ENCODE measurements at regions not wholly inside any gene's neighbourhood (a gene's known extent, or its start where the extent isn't known, plus 50 kb on each side); places are given as distances from the start of the nearest gene placed in this dataset.

DNA sequence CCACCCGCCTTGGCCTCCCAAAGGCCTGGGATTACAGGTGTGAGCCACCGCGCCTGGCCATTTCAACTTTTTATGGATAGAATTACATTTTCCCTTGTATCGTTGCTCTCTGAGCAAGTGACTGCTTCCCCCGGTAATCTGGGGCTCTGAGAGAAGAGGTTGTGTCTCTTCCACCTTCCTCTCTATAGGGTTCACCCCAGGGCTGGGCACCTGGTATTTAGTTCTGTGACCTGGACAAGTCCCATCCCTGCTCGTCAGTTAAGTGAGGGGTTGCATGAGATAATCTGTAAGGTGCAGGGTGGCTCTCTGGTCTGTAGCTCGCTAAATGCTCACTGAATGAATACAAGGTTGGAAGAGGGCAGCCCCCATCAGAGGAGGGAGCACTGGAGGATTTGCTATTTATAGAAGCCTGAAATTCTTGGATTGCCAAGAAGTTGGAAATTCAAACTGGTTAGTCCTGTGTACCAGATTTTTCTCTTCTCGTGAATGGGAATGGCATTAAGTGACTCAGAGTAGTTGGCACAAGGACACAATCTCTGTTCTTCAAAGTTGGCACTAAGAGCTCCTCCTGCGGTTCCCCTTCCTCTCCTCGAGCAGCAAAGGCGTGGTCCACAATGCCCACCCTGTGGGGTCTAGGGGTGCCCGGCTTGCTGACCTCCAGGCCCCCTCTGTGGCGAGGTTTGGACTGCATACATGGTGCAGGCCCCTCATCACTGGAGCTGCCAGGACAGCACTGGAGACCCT is 68.1 kb upstream of the DLG1 start:
- TF ChIP-seq, protein P1, sequence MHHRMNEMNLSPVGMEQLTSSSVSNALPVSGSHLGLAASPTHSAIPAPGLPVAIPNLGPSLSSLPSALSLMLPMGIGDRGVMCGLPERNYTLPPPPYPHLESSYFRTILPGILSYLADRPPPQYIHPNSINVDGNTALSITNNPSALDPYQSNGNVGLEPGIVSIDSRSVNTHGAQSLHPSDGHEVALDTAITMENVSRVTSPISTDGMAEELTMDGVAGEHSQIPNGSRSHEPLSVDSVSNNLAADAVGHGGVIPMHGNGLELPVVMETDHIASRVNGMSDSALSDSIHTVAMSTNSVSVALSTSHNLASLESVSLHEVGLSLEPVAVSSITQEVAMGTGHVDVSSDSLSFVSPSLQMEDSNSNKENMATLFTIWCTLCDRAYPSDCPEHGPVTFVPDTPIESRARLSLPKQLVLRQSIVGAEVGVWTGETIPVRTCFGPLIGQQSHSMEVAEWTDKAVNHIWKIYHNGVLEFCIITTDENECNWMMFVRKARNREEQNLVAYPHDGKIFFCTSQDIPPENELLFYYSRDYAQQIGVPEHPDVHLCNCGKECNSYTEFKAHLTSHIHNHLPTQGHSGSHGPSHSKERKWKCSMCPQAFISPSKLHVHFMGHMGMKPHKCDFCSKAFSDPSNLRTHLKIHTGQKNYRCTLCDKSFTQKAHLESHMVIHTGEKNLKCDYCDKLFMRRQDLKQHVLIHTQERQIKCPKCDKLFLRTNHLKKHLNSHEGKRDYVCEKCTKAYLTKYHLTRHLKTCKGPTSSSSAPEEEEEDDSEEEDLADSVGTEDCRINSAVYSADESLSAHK (tag by site-specific recombination; IDR thresholded peaks at IDR 0.05), result no peak
- TF ChIP-seq ZNF324 (tag by site-specific recombination; IDR thresholded peaks at IDR 0.05), result no peak
- no peak for TF ChIP-seq ZXDB (tag by site-specific recombination; IDR thresholded peaks at IDR 0.05)
- TF ChIP-seq ZNF623 (tag by site-specific recombination; IDR thresholded peaks at IDR 0.05), result no peak
- TF ChIP-seq TCF7L2 (IDR thresholded peaks at IDR 0.05; ENCODE audit: borderline replicate concordance, low read depth, low read length), result no peak
- TF ChIP-seq ZNF175 (tag by site-specific recombination; IDR thresholded peaks at IDR 0.05), result no peak
- TF ChIP-seq ZFP69B (tag by site-specific recombination; IDR thresholded peaks at IDR 0.05), result no peak
- TF ChIP-seq PRDM1 (tag by site-specific recombination; IDR thresholded peaks at IDR 0.05), result no peak
- no peak for TF ChIP-seq ZNF155 (tag by site-specific recombination; IDR thresholded peaks at IDR 0.05)
- TF ChIP-seq ZNF701 (tag by site-specific recombination; IDR thresholded peaks at IDR 0.05), result no peak
- TF ChIP-seq ZBTB8A (tag by site-specific recombination; IDR thresholded peaks at IDR 0.05), result no peak
- TF ChIP-seq, protein P2, sequence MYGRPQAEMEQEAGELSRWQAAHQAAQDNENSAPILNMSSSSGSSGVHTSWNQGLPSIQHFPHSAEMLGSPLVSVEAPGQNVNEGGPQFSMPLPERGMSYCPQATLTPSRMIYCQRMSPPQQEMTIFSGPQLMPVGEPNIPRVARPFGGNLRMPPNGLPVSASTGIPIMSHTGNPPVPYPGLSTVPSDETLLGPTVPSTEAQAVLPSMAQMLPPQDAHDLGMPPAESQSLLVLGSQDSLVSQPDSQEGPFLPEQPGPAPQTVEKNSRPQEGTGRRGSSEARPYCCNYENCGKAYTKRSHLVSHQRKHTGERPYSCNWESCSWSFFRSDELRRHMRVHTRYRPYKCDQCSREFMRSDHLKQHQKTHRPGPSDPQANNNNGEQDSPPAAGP (tag by site-specific recombination; IDR thresholded peaks at IDR 0.05), result no peak
- TF ChIP-seq, protein P3, sequence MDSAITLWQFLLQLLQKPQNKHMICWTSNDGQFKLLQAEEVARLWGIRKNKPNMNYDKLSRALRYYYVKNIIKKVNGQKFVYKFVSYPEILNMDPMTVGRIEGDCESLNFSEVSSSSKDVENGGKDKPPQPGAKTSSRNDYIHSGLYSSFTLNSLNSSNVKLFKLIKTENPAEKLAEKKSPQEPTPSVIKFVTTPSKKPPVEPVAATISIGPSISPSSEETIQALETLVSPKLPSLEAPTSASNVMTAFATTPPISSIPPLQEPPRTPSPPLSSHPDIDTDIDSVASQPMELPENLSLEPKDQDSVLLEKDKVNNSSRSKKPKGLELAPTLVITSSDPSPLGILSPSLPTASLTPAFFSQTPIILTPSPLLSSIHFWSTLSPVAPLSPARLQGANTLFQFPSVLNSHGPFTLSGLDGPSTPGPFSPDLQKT (IDR thresholded peaks at IDR 0.05; ENCODE audit: borderline replicate concordance, low read depth, low read length), result no peak
- TF ChIP-seq, protein P4, sequence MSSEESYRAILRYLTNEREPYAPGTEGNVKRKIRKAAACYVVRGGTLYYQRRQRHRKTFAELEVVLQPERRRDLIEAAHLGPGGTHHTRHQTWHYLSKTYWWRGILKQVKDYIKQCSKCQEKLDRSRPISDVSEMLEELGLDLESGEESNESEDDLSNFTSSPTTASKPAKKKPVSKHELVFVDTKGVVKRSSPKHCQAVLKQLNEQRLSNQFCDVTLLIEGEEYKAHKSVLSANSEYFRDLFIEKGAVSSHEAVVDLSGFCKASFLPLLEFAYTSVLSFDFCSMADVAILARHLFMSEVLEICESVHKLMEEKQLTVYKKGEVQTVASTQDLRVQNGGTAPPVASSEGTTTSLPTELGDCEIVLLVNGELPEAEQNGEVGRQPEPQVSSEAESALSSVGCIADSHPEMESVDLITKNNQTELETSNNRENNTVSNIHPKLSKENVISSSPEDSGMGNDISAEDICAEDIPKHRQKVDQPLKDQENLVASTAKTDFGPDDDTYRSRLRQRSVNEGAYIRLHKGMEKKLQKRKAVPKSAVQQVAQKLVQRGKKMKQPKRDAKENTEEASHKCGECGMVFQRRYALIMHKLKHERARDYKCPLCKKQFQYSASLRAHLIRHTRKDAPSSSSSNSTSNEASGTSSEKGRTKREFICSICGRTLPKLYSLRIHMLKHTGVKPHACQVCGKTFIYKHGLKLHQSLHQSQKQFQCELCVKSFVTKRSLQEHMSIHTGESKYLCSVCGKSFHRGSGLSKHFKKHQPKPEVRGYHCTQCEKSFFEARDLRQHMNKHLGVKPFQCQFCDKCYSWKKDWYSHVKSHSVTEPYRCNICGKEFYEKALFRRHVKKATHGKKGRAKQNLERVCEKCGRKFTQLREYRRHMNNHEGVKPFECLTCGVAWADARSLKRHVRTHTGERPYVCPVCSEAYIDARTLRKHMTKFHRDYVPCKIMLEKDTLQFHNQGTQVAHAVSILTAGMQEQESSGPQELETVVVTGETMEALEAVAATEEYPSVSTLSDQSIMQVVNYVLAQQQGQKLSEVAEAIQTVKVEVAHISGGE (tag by site-specific recombination; conservative IDR thresholded peaks at IDR 0.05; ENCODE audit: low read depth), result no peak
- no peak for TF ChIP-seq ZNF514 (tag by site-specific recombination; IDR thresholded peaks at IDR 0.05)
- no peak for TF ChIP-seq ZNF223 (tag by site-specific recombination; IDR thresholded peaks at IDR 0.05)
- no peak for TF ChIP-seq ZNF707 (tag by site-specific recombination; IDR thresholded peaks at IDR 0.05)
- TF ChIP-seq ZNF184 (tag by site-specific recombination; IDR thresholded peaks at IDR 0.05), result no peak
- TF ChIP-seq ZFP37 (tag by site-specific recombination; IDR thresholded peaks at IDR 0.05), result no peak
- TF ChIP-seq, protein P5, sequence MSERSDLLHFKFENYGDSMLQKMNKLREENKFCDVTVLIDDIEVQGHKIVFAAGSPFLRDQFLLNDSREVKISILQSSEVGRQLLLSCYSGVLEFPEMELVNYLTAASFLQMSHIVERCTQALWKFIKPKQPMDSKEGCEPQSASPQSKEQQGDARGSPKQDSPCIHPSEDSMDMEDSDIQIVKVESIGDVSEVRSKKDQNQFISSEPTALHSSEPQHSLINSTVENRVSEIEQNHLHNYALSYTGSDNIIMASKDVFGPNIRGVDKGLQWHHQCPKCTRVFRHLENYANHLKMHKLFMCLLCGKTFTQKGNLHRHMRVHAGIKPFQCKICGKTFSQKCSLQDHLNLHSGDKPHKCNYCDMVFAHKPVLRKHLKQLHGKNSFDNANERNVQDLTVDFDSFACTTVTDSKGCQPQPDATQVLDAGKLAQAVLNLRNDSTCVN (tag by site-specific recombination; optimal IDR thresholded peaks at IDR 0.05), result no peak
- CTCF ChIA-PET, result interaction anchor here (0.6 to 0.7 kb wide), 2 partner anchors 11 to 172 kb away, joined by 3 to 4 read pairs; no protein-coding TSS in a partner anchor
- no peak overlapping the region for H3K27ac ChIP-seq (ENCODE audit: extremely low read depth, low read depth, low read length)

More for the DNA sequence above, 68.1 kb upstream of the DLG1 start:
- H3K4me1 ChIP-seq (ENCODE audit: control insufficient read depth, insufficient read depth, low read length), result no peaks in the 10 kb centered on the region
- H3K36me3 ChIP-seq (ENCODE audit: control insufficient read depth in 2 of 2, insufficient read depth in 1 of 2, low read length in 2 of 2), result no peaks in the 10 kb centered on the region
- POLR2A ChIA-PET, result interaction anchor here (0.5 kb wide), 1 partner anchor 18 kb away, joined by 3 read pairs; no protein-coding TSS in a partner anchor
- H3K4me3 ChIP-seq (ENCODE audit: low read depth, low read length), result no peak overlapping the region
- H3K9me3 ChIP-seq (ENCODE audit: control insufficient read depth, insufficient read depth, low read depth, low read length), result no peaks in the 10 kb centered on the region
